OCI-LY1 (cell line): ENCODE measurements at regions not wholly inside any gene's neighbourhood (a gene's known extent, or its start where the extent isn't known, plus 50 kb on each side); places are given as distances from the start of the nearest gene placed in this dataset.

ENCODE experiments used
- H2AFZ ChIP-seq: fragments of 200-600 bp; sonication (generic), shearing (Covaris generic); 2 replicates; pipeline ENCODE4 v1.6.0; 2014; ENCODE audit warnings: antibody characterized with exemption, mild to moderate bottlenecking, low read length
- H3F3A ChIP-seq: fragments of 200-600 bp; sonication (generic), shearing (Covaris generic); 2 replicates; pipeline ENCODE4 v1.6.0; 2014; ENCODE audit warnings: mild to moderate bottlenecking, antibody characterized with exemption, low read length, moderate library complexity; ENCODE audit not compliant: insufficient read depth
- H3K27ac ChIP-seq: fragments of 200-600 bp; sonication (generic); 2 replicates; pipeline ENCODE4 v1.5.1; 2014; ENCODE audit warnings: low read length, mixed run types, mild to moderate bottlenecking, low read depth; ENCODE audit not compliant: poor library complexity, severe bottlenecking
- H3K27me3 ChIP-seq: fragments of 200-600 bp; sonication (generic); 2 replicates; pipeline ENCODE4 v1.6.0; 2014; ENCODE audit warnings: antibody characterized with exemption, mild to moderate bottlenecking, low read length, moderate library complexity; ENCODE audit not compliant: insufficient read depth
- H3K36me3 ChIP-seq: fragments of 200-600 bp; sonication (generic); 2 replicates; pipeline ENCODE4 v1.6.1; 2014; ENCODE audit warnings: mild to moderate bottlenecking, antibody characterized with exemption, low read length, moderate library complexity, mixed read lengths; ENCODE audit not compliant: insufficient read depth
- H3K4me1 ChIP-seq: fragments of 200-600 bp; sonication (generic); 2 replicates; pipeline ENCODE4 v1.5.1; 2014; ENCODE audit warnings: mild to moderate bottlenecking, low read length, moderate library complexity; ENCODE audit not compliant: insufficient read depth, severe bottlenecking
- H3K4me2 ChIP-seq: fragments of 200-600 bp; sonication (generic), shearing (Covaris generic); 2 replicates; pipeline ENCODE4 v1.6.1; 2014; ENCODE audit warnings: low read length
- H3K4me3 ChIP-seq: fragments of 200-600 bp; sonication (generic); 2 replicates; pipeline ENCODE4 v1.5.1; 2014; ENCODE audit warnings: low read length, low read depth, mild to moderate bottlenecking, mixed read lengths; ENCODE audit not compliant: poor library complexity, severe bottlenecking
- H3K79me2 ChIP-seq: fragments of 200-600 bp; shearing (Covaris generic); 2 replicates; pipeline ENCODE4 v1.6.1; 2016; ENCODE audit warnings: mixed run types, low read length, mixed read lengths; ENCODE audit not compliant: insufficient read depth
- H3K9ac ChIP-seq: fragments of 200-600 bp; sonication (generic), shearing (Covaris generic); 2 replicates; pipeline ENCODE4 v1.6.1; 2014; ENCODE audit warnings: mild to moderate bottlenecking, low read length, mixed read lengths
- H3K9me2 ChIP-seq: fragments of 200-600 bp; sonication (generic), shearing (Covaris generic); 2 replicates; pipeline ENCODE4 v1.6.1; 2014; ENCODE audit warnings: low read depth, mild to moderate bottlenecking, low read length, mixed read lengths
- H3K9me3 ChIP-seq: fragments of 200-600 bp; shearing (Covaris generic); 2 replicates; pipeline ENCODE4 v1.6.1; 2014; ENCODE audit warnings: low read length, mixed read lengths
- H4K20me1 ChIP-seq: fragments of 200-600 bp; sonication (generic), shearing (Covaris generic); 2 replicates; pipeline ENCODE4 v1.6.0; 2016; ENCODE audit warnings: mild to moderate bottlenecking, low read length; ENCODE audit not compliant: insufficient read depth
- CTCF ChIP-seq: fragments of 200-600 bp; sonication (generic), shearing (Covaris generic); IDR thresholded peaks from 2 replicates; pipeline ENCODE4 v1.5.1; 2017; ENCODE audit warnings: mild to moderate bottlenecking, antibody characterized with exemption, low read length, moderate library complexity, mixed read lengths
- EZH2 ChIP-seq: fragments of 200-600 bp; sonication (generic), shearing (Covaris generic); IDR thresholded peaks from 2 replicates; pipeline ENCODE4 v1.8.0; 2017; ENCODE audit warnings: borderline replicate concordance, mixed run types, mild to moderate bottlenecking, antibody characterized with exemption, low read length, moderate library complexity, mixed read lengths

- Histone ChIP-seq H3K9me3 (no peaks in the 10 kb centered on the region), H3K9me2 (no peaks in the 10 kb centered on the region), H4K20me1 (no peaks in the 10 kb centered on the region), H3K27ac (no peak overlapping the region), H2AFZ (no peak overlapping the region), H3K27me3 (no peaks in the 10 kb centered on the region), H3K4me1 (no peaks in the 10 kb centered on the region), H3F3A (no peaks in the 10 kb centered on the region), H3K36me3 (no peaks in the 10 kb centered on the region), H3K4me3 (no peak overlapping the region), H3K9ac (no peak overlapping the region), H3K4me2 (no peak overlapping the region), H3K79me2 (no peaks in the 10 kb centered on the region)
- no peak for TF ChIP-seq CTCF
- TF ChIP-seq EZH2: no peak
Measured at GRCh38 chr9:24385077-24385476, 160.6 kb downstream of the IZUMO3 start.

GRCh38 chr9:24382566-24382965, 163.1 kb downstream of the IZUMO3 start:
- no peaks in the 10 kb centered on the region for H3K9me2 ChIP-seq

GRCh38 chr9:24381205-24381604, 164.5 kb downstream of the IZUMO3 start:
- Histone ChIP-seq H3K9ac (no peak overlapping the region), H2AFZ (no peak overlapping the region)

More at GRCh38 chr9:24382566-24382965, 163.1 kb downstream of the IZUMO3 start:
- no peaks in the 10 kb centered on the region for H4K20me1 ChIP-seq
- H3K9ac ChIP-seq: no peak overlapping the region
- H3K4me1 ChIP-seq: no peaks in the 10 kb centered on the region
- H3K4me3 ChIP-seq: no peak overlapping the region
- TF ChIP-seq CTCF (no peak), EZH2 (no peak)
- no peaks in the 10 kb centered on the region for H3K9me3 ChIP-seq
- H3K27me3 ChIP-seq: no peaks in the 10 kb centered on the region
- H3K4me2 ChIP-seq: no peak overlapping the region
- no peaks in the 10 kb centered on the region for H3K79me2 ChIP-seq
- no peak overlapping the region for H3K27ac ChIP-seq
- H3F3A ChIP-seq: no peaks in the 10 kb centered on the region
- H2AFZ ChIP-seq: no peak overlapping the region
- no peaks in the 10 kb centered on the region for H3K36me3 ChIP-seq

More at GRCh38 chr9:24381205-24381604, 164.5 kb downstream of the IZUMO3 start:
- H3K4me1 ChIP-seq: no peaks in the 10 kb centered on the region
- no peaks in the 10 kb centered on the region for H3K79me2 ChIP-seq
- no peak overlapping the region for H3K27ac ChIP-seq
- no peak overlapping the region for H3K4me3 ChIP-seq
- H3K9me3 ChIP-seq: no peaks in the 10 kb centered on the region
- H4K20me1 ChIP-seq: no peaks in the 10 kb centered on the region
- TF ChIP-seq EZH2: no peak
- TF ChIP-seq CTCF: no peak
- H3K36me3 ChIP-seq: no peaks in the 10 kb centered on the region
- no peaks in the 10 kb centered on the region for H3F3A ChIP-seq
- H3K27me3 ChIP-seq: no peaks in the 10 kb centered on the region
- no peak overlapping the region for H3K4me2 ChIP-seq
- no peaks in the 10 kb centered on the region for H3K9me2 ChIP-seq
